ENCODE measurements at regions not wholly inside any gene's neighbourhood (a gene's known extent, or its start where the extent isn't known, plus 50 kb on each side); places are given as distances from the start of the nearest gene placed in this dataset.

- TF ChIP-seq ZNF462 (CRISPR knock-in tag; IDR thresholded peaks at IDR 0.05) (no peak), EZH2 (IDR thresholded peaks at IDR 0.05; ENCODE audit: low read depth, unreplicated experiment) (no peak), REST (IDR thresholded peaks at IDR 0.05; ENCODE audit: unreplicated experiment) (no peak), JUNB (IDR thresholded peaks at IDR 0.05; ENCODE audit: unreplicated experiment) (no peak)
Observed at GRCh38 chr10:121085367-121085766, 234.2 kb downstream of the WDR11 start (continued).

GRCh38 chr10:121087129-121087528 lies 236.0 kb downstream of the WDR11 start:
- TF ChIP-seq CREB1 (CRISPR knock-in tag; IDR thresholded peaks at IDR 0.05; ENCODE audit: low read depth), result no peak
- no peak for TF ChIP-seq EZH2 (IDR thresholded peaks at IDR 0.05; ENCODE audit: low read depth, unreplicated experiment)
- no peak for TF ChIP-seq POLR2AphosphoS5 (IDR thresholded peaks at IDR 0.05; ENCODE audit: low read depth)
- TF ChIP-seq ZNF331 (CRISPR knock-in tag; IDR thresholded peaks at IDR 0.05; ENCODE audit: low read depth), result no peak
- TF ChIP-seq REST (IDR thresholded peaks at IDR 0.05; ENCODE audit: unreplicated experiment), result no peak
- H3K9me3 Mint-ChIP-seq, result no peaks in the 10 kb centered on the region
- Histone ChIP-seq H2AFZ (no peak overlapping the region), H3K4me2 (no peak overlapping the region), H3K4me1 (ENCODE audit: insufficient read depth) (no peaks in the 10 kb centered on the region), H3K79me2 (replicated peaks; ENCODE audit: insufficient read depth) (no peaks in the 10 kb centered on the region), H3K9me2 (ENCODE audit: insufficient read depth) (no peaks in the 10 kb centered on the region), H3K36me3 (ENCODE audit: insufficient read depth) (no peaks in the 10 kb centered on the region), H4K20me1 (replicated peaks; ENCODE audit: insufficient read depth) (no peaks in the 10 kb centered on the region), H3K27me3 (ENCODE audit: insufficient read depth) (no peaks in the 10 kb centered on the region), H3K4me3 (no peak overlapping the region), H3K27ac (ENCODE audit: low read depth) (no peak overlapping the region), H3F3A (replicated peaks; ENCODE audit: low read depth) (no peaks in the 10 kb centered on the region)
- H3K4me1 Mint-ChIP-seq, result peaks cover 5% of the 10 kb centered on the region; the same call in 2 of the 3 replicates
- DNase-seq (ENCODE audit: low spot score), result no peak
- H3K36me3 Mint-ChIP-seq (ENCODE audit: low read depth), result no peaks in the 10 kb centered on the region
- no peak for ATAC-seq
- H3K27ac Mint-ChIP-seq, result no peak overlapping the region
- H3K4me3 Mint-ChIP-seq, result no peak overlapping the region
- H3K27me3 Mint-ChIP-seq (ENCODE audit: insufficient read depth, low read depth, poor library complexity), result peaks cover 3% of the 10 kb centered on the region

All from GM23338 (cell line).